Neural cell (in vitro differentiated cells): ENCODE measurements at regions not wholly inside any gene's neighbourhood (a gene's known extent, or its start where the extent isn't known, plus 50 kb on each side); places are given as distances from the start of the nearest gene placed in this dataset.

Experiments
- H2AFZ ChIP-seq: fragments of 200-600, 300-800 bp; sonication (generic), shearing (Covaris generic); 2 replicates; pipeline ENCODE4 v1.6.0; 2014; ENCODE audit warnings: low read depth, mild to moderate bottlenecking, antibody characterized with exemption, low read length, moderate library complexity
- H3F3A ChIP-seq: fragments of 200-600 bp; shearing (Covaris generic); 2 replicates; pipeline ENCODE4 v1.6.1; 2016; ENCODE audit warnings: mild to moderate bottlenecking, moderate library complexity, mixed read lengths, antibody characterized with exemption, low read length; ENCODE audit not compliant: insufficient read depth, poor library complexity, severe bottlenecking
- H3K27ac ChIP-seq: fragments of 200-600, 300-800 bp; sonication (generic), shearing (Covaris generic); 2 replicates; pipeline ENCODE4 v1.5.1; 2014; ENCODE audit warnings: mild to moderate bottlenecking, low read length, moderate library complexity
- H3K27me3 ChIP-seq: fragments of 300-800, 200-600 bp; sonication (generic), shearing (Covaris generic); 2 replicates; pipeline ENCODE4 v1.6.0; 2014; ENCODE audit warnings: mild to moderate bottlenecking, low read depth, low read length, moderate library complexity; ENCODE audit not compliant: insufficient read depth
- H3K36me3 ChIP-seq: fragments of 300-800, 200-600 bp; sonication (generic), shearing (Covaris generic); 2 replicates; pipeline ENCODE4 v1.5.1; 2014; ENCODE audit warnings: mild to moderate bottlenecking, antibody characterized with exemption, low read length, moderate library complexity; ENCODE audit not compliant: insufficient read depth
- H3K4me2 ChIP-seq: fragments of 300-800, 200-600 bp; sonication (generic), shearing (Covaris generic); 2 replicates; pipeline ENCODE4 v1.6.0; 2014; ENCODE audit warnings: mild to moderate bottlenecking, low read length
- H3K4me3 ChIP-seq: fragments of 300-800, 200-600 bp; sonication (generic), shearing (Covaris generic); 2 replicates; pipeline ENCODE4 v1.5.1; 2014; ENCODE audit warnings: mild to moderate bottlenecking, low read length, moderate library complexity
- H3K79me2 ChIP-seq: fragments of 200-600 bp; shearing (Covaris generic); replicated peaks from 2 replicates; pipeline ENCODE4 v1.6.0; 2014; ENCODE audit warnings: mild to moderate bottlenecking, low read length, moderate library complexity; ENCODE audit not compliant: insufficient read depth
- H3K9ac ChIP-seq: fragments of 300-800, 200-600 bp; sonication (generic), shearing (Covaris generic); 2 replicates; pipeline ENCODE4 v1.6.1; 2016; ENCODE audit warnings: mild to moderate bottlenecking, low read length, mixed read lengths
- H3K9me2 ChIP-seq: fragments of 200-600 bp; shearing (Covaris generic); 2 replicates; pipeline ENCODE4 v1.6.1; 2016; ENCODE audit warnings: mild to moderate bottlenecking, low read length, mixed read lengths; ENCODE audit not compliant: insufficient read depth
- H3K9me3 ChIP-seq: fragments of 200-600, 300-800 bp; sonication (generic), shearing (Covaris generic); 2 replicates; pipeline ENCODE4 v1.6.1; 2016; ENCODE audit warnings: mild to moderate bottlenecking, mixed run types, low read length, moderate library complexity, mixed read lengths
- H4K20me1 ChIP-seq: fragments of 200-600 bp; shearing (Covaris generic); 2 replicates; pipeline ENCODE4 v1.6.1; 2016; ENCODE audit warnings: mild to moderate bottlenecking, mixed run types; ENCODE audit not compliant: insufficient read depth
- CTCF ChIP-seq: fragments of 450-650 bp; IDR thresholded peaks from 2 replicates; pipeline ENCODE4 v1.5.1; 2014; ENCODE audit warnings: antibody characterized with exemption, mild to moderate bottlenecking, moderate library complexity; ENCODE audit not compliant: poor library complexity, severe bottlenecking
- EP300 ChIP-seq: fragments of 450-650 bp; conservative IDR thresholded peaks from 2 replicates; pipeline ENCODE4 v1.6.1; 2014; ENCODE audit warnings: antibody characterized with exemption, mild to moderate bottlenecking, moderate library complexity; ENCODE audit not compliant: poor library complexity, severe bottlenecking
- EZH2 ChIP-seq: fragments of 200-600, 300-800 bp; shearing (Covaris generic), sonication (generic); IDR thresholded peaks from 2 replicates; pipeline ENCODE4 v1.6.1; 2014; ENCODE audit warnings: antibody characterized with exemption, low read length, borderline replicate concordance, mild to moderate bottlenecking; ENCODE audit not compliant: insufficient read depth, poor library complexity, severe bottlenecking
- MXI1 ChIP-seq: fragments of 450-650 bp; conservative IDR thresholded peaks from 2 replicates; pipeline ENCODE4 v1.6.1; 2014; ENCODE audit warnings: antibody characterized with exemption, mild to moderate bottlenecking; ENCODE audit not compliant: poor library complexity, severe bottlenecking
- POLR2AphosphoS5 ChIP-seq: IDR thresholded peaks from 2 replicates; pipeline ENCODE4 v1.6.1; 2012
- RAD21 ChIP-seq: fragments of 450-650 bp; conservative IDR thresholded peaks from 2 replicates; pipeline ENCODE4 v1.6.1; 2014; ENCODE audit warnings: antibody characterized with exemption, mild to moderate bottlenecking, moderate library complexity
- REST ChIP-seq: IDR thresholded peaks from 2 replicates; pipeline ENCODE4 v1.6.1; 2012; ENCODE audit warnings: borderline replicate concordance
- TAF1 ChIP-seq: IDR thresholded peaks from 2 replicates; pipeline ENCODE4 v1.6.1; 2012; ENCODE audit warnings: low read depth

- no peaks in the 10 kb centered on the region for H3K9me2 ChIP-seq
- no peaks in the 10 kb centered on the region for H3K9me3 ChIP-seq
- TF ChIP-seq RAD21: no peak
- TF ChIP-seq REST: no peak
- TF ChIP-seq EZH2: no peak
- TF ChIP-seq MXI1: no peak
- no peak for TF ChIP-seq TAF1
- TF ChIP-seq POLR2AphosphoS5: no peak
- TF ChIP-seq EP300: no peak
- no peaks in the 10 kb centered on the region for H3F3A ChIP-seq
- no peak overlapping the region for H2AFZ ChIP-seq
- no peak overlapping the region for H3K27ac ChIP-seq
- H3K4me3 ChIP-seq: no peak overlapping the region
- H4K20me1 ChIP-seq: no peaks in the 10 kb centered on the region
- H3K36me3 ChIP-seq: no peaks in the 10 kb centered on the region
- no peaks in the 10 kb centered on the region for H3K79me2 ChIP-seq
- no peaks in the 10 kb centered on the region for H3K27me3 ChIP-seq
- H3K9ac ChIP-seq: no peak overlapping the region
- H3K4me2 ChIP-seq: no peak overlapping the region
These were observed 2110.9 kb downstream of the PCDH7 start for GRCh38 chr4:32831104-32831503.

GRCh38 chr4:32840461-32841189, 2120.5 kb downstream of the PCDH7 start:
- H3K9ac ChIP-seq: no peak overlapping the region

More at GRCh38 chr4:32840461-32841189, 2120.5 kb downstream of the PCDH7 start:
- H3K27ac ChIP-seq: no peak overlapping the region
- H3K9me2 ChIP-seq: no peaks in the 10 kb centered on the region
- TF ChIP-seq MXI1 (no peak), RAD21 (no peak), POLR2AphosphoS5 (no peak), CTCF (no peak), REST (no peak), TAF1 (no peak)
- H3K4me3 ChIP-seq: no peak overlapping the region
- no peaks in the 10 kb centered on the region for H4K20me1 ChIP-seq
- H2AFZ ChIP-seq: no peak overlapping the region
- no peak overlapping the region for H3K4me2 ChIP-seq
- H3K36me3 ChIP-seq: no peaks in the 10 kb centered on the region
- H3F3A ChIP-seq: no peaks in the 10 kb centered on the region
- no peaks in the 10 kb centered on the region for H3K27me3 ChIP-seq
- H3K79me2 ChIP-seq: no peaks in the 10 kb centered on the region
- H3K9me3 ChIP-seq: no peaks in the 10 kb centered on the region
